ENCODE measurements at regions not wholly inside any gene's neighbourhood (a gene's known extent, or its start where the extent isn't known, plus 50 kb on each side); places are given as distances from the start of the nearest gene placed in this dataset.

DNA sequence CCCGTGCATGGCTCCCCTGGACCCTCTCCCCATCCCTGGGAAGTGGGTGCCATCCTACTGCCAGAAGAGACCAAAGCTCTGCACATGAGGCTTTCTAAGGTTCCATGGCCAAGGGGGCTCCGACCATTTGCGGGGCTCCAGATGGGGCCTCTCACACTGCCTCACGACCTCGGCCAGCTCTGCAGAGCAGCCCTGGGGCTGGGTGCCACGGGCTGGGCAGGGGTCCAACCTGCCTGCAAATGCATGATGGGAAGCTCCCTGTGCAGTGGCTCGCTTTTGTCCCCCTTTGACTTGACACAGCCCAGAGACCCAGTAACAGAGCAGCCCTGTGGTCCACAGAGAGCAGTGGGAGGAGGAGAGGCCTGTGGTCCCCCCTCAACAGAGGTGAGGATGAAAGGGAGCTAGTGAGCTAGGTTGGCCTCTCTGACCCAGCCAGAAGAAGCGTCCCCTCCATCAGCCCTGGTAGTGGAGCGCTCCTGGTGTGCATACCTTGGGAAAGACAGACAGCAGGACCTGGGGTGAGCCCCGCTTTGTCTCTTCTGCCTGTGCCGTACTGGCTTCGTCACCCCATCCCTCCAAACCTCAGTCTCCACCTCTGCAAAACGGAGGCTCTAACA, 174.1 kb downstream of the DDX1 start:
- no peak for DNase-seq (ENCODE audit: low read depth)

DNA sequence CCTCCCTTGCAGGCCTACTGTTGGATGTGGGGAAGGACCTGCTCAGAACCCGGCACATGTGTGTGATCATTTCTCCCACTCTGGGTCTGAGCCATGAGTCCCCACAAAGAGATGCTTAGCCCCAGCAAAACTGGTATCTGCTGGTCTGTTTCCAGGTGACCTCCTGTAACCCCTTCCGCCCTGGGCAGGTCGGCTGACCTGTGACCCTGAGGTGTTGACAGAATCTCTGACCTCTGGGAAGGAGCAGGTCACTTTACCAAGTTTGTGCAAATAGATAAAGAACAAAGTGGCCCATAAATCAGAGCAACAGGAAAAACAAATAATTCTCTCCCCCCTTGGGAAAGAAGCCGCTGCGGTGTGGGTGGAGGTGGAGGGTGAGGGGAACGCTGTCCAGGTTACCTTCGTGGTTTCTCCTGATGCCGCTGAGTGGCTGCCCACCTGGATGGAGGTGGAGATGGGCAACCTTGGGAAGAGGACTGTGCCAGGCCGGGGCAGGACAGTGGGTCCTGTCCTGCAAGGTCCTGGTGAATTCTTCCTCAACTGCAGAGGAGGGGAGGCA, 174.0 kb upstream of the MYCN start:
- no peak for DNase-seq (ENCODE audit: low read depth)

- no peak for DNase-seq (ENCODE audit: low read depth)
Observed at GRCh38 chr2:15766911-15767597, 173.3 kb upstream of the MYCN start.

DNA sequence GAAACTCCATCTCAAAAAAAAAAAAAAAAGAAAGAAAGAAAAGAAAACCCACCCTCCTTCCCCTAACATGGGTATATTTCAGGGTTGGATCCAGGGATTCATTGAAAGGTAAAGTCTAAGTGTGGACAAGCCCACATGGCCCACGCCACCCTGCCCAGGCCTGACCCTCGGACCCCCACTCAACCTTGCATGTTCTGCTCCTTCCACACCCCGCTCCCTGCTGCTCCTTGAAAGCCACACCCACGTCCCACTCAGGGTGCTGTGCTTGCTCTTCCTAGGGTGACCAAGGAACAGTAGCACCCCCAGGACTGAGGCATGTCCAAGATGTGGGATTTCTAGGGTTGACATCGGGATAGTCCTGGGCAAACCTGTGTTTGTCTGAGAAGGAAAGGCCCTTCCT, 172.7 kb upstream of the MYCN start:
- no peak for DNase-seq (ENCODE audit: low read depth)

GRCh38 chr2:15768142-15768541, 172.2 kb upstream of the MYCN start:
- DNase-seq (ENCODE audit: low read depth) = no peak

GRCh38 chr2:15768615-15769014, 171.7 kb upstream of the MYCN start:
- no peak for DNase-seq (ENCODE audit: low read depth)

DNA sequence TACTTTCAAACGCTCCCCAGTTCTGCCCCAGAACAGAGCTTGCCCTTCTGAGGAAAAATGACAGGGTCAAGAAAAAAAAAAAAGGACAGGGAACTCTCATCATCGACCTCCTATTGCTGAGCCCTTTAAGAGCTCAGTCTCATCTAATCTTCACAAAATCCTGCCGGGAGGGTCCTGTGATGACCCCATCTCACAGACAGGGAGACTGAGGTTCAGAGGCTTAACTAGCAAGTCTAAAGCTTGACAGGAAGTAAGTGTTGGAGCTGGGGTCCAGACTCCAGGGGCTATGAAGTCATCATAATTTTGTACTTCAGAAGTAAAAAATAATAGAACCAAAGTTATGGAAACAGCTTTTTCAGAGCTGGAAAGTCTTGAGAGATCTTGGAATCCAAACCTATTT, 171.1 kb upstream of the MYCN start:
- DNase-seq (ENCODE audit: low read depth) = no peak

DNA sequence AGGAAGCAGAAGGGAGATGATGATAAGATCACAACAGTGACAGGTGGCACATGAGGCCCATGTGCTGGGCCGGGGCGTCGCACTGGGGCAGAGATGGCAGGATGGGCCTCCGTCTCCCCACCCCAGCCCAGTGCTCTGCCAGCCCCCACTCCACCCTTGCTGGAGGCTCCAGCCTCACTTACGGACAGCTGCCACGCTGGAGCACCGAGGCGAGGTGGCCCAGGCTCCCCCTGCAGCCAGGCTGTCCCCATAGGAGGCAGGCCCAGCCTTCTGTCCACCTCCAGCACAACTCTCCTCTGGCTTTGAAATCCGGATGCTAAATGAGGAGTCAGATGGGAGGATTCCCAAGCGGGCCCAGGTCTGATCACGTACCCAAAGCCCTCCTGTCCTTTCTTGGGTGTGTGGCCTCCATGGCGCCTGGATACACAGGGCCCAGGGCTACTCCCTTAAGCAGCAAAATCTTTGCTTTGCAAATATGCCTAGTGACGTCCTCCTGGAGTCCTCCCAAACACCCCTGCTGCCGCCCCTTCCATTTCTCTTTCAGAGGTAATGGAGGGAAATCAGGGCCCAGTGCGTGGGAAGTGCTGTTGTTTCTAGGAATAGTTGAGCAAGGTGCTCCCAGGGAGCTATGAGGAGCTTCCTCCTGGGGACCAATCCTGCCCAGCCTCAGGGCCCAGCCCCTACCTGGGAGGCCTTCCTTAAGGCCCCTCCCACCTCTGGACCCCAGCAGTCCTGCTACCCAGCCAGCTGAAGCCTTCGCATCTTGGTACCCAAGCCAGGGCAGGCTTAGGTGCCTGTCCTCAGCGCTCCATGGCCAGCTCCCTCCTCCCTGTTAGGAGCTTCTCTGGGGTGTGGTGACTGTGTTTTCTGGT, 170.4 kb upstream of the MYCN start:
- no peak for DNase-seq (ENCODE audit: low read depth)

GRCh38 chr2:15770606-15771005, 169.7 kb upstream of the MYCN start:
- DNase-seq (ENCODE audit: low read depth) = no peak

DNA sequence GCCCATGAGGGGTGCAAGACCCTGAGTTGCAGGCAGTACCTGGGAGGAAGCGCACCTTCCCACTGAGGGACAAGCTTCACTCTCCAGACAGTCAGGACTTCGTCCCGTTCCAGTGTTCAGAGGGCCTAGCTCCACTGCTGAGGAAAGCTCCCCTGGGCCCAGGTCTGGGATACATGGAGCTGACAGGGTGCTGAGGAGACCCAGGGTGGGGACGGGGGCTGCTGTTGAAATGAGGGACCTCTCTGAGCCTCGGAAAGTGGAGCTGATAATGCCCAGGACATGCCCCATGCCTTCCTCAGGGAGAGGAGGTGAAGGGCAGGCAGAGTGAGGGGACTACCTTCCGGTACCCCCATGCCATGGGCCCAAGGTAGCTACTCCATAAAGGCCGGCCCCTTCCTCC, 169.2 kb upstream of the MYCN start:
- no peak for DNase-seq (ENCODE audit: low read depth)

DNA sequence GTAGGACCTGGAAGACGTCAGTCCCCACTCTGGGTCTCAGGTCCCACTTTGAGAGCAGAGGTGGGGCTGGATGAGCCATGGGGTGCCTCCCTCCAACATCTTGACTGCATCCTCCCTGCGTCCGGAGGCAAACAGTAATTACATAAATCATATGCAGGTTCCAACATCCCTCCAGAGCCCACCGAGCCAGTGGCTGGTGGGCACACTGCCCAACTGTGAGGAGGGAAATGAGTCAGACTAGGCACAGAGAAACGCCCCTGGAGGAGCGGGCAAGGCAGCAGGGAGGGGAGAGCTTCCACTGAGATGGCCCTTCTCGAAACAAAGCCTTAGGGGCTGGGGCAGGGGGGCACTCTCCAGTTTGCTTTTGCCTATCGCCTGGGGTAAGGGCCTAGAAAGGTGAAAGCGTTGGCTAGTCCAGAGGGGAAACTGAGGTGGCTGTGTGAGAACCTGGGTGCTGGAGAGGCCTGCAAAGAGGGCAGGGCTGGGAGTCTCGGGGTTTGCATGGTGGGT, 168.2 kb upstream of the MYCN start:
- DNase-seq (ENCODE audit: low read depth) = no peak

- DNase-seq (ENCODE audit: low read depth) = no peak
Observed at GRCh38 chr2:15772681-15773080, 167.7 kb upstream of the MYCN start.

GRCh38 chr2:15773204-15773603, 167.1 kb upstream of the MYCN start:
- DNase-seq (ENCODE audit: low read depth) = no peak

DNA sequence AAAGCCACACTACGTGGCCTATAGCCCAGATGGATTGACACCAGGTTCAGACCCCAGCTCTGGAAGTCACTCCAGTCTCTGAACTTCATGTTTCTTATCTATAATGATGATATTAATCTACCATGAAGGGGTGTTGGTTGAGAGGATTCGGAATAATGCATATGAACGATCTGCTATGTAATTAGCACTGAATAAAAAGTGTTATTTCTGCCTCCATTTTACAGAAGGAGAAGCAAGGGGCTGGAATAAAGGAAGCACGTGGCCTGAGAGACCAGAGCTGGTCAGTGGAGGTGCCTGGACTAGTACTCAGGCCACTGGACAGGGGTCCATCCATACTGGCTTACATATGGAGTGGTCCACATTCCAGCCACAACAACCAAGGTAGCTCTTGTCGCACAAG, 166.5 kb upstream of the MYCN start:
- DNase-seq (ENCODE audit: low read depth) = no peak

- DNase-seq (ENCODE audit: low read depth) = no peak
Observed at GRCh38 chr2:15775753-15776628, 164.4 kb upstream of the MYCN start.

DNA sequence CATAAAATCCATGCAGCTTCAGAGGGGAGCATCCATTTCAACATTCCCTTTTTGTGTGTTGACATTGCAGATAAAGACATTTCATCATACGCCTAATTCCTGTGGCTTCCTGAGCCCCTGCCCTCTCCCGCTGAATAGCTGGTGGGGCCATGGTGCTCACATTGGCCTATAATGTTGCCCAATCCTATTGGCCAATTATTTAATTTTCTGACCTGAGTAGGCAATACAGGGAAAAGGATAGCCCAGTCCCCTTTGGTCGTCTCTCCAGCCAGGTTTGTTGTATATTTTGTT, 163.8 kb upstream of the MYCN start:
- no peak for DNase-seq (ENCODE audit: low read depth)

- DNase-seq (ENCODE audit: low read depth) = no peak
Observed at GRCh38 chr2:15776992-15777702, 163.2 kb upstream of the MYCN start.

- no peak for DNase-seq (ENCODE audit: low read depth)
Observed at GRCh38 chr2:15777795-15778371, 162.5 kb upstream of the MYCN start.

GRCh38 chr2:15778529-15779219, 161.7 kb upstream of the MYCN start:
- DNase-seq (ENCODE audit: low read depth) = no peak

DNA sequence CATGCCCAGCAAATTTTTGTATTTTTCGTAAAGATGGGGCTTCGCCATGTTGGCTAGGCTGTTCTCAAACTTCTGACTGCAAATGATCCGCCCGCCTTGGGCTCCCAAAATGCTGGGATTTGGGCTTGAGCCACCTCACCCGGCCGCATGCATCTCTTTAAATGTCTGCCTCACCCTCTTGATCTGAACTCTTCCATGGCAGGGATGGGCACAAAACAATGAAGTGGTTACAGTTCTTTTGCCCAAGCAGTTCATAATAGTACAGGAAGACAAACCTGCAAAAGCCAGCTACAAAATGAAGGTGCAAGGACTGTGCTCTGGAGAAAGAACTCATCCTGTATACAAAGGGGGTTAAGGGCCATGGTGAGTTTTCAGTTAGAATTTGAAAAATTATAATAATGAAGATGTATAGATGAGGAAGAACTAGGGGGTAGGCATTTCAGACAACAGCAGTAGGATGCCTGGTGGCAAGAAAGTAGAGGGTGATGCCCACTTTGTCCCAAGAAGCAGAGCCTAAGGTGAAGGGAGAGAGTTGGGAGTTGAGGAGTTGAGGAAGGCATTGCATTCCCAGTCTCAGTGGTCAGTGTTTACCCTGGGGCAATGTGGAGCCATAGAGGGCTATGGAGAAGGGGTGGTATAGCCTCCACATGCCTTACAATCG, 160.8 kb upstream of the MYCN start:
- DNase-seq (ENCODE audit: low read depth) = no peak

Measured in GM04504 (cell line).